ENCODE measurements at regions not wholly inside any gene's neighbourhood (a gene's known extent, or its start where the extent isn't known, plus 50 kb on each side); places are given as distances from the start of the nearest gene placed in this dataset.
"Not testable (repeated sequence)": the region's sequence is repeated elsewhere in the genome, so short reads cannot be mapped to it uniquely, and the experiment has no call there.

DNA sequence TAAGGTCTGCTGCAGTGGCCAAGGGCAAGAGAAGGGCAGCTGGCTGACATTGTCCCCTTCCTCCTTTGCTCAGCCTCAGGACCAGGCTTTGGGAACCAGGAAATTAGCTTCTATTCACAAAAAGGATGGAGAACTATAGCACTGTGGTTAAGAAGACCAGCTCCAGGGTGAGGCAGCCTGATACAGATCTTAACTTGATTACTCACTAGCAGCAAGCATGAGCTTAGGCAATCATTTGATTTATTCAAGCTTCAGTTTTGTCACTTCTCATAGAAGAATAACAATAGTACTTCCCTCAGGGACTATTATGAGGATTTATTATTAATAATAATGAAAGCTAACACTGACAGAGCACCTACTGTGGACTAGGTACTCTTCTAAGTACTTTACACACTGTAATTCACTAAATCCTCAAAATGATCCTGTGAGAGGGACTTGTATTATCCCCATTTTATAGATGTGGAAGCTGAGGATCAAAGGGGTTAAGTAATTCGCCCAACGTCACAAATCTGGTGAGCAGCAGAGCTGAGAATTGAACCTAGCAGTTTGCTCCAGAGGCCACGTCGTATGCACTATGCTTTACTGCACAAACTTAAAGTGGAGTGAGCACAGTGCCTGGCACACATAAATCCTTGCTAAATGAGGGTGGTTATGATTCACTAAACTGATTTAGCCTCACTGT, 130.4 kb upstream of the PAK3 start:
- no peak for DNase-seq (ENCODE audit: low spot score)

DNA sequence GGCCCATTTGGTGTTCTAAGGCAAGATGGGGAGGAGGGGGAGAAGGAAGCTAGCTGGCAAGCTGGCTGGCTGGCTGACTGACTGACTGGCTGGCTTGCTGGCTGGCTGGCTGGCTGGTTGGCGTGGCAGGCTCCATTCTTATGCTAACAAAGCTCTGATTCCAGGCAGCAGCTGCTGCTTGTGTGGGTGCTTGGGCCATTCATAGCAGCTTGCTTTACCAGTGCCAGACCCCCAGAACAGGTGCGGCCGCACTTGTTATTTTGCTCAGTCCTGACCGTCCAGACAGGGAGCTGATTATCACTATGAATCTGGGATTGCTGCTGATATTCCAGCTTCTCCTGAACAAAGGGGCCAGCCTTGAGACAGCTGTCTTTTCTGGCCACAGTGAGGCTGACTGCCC, 131.2 kb upstream of the PAK3 start:
- DNase-seq (ENCODE audit: low spot score) = no peak

DNA sequence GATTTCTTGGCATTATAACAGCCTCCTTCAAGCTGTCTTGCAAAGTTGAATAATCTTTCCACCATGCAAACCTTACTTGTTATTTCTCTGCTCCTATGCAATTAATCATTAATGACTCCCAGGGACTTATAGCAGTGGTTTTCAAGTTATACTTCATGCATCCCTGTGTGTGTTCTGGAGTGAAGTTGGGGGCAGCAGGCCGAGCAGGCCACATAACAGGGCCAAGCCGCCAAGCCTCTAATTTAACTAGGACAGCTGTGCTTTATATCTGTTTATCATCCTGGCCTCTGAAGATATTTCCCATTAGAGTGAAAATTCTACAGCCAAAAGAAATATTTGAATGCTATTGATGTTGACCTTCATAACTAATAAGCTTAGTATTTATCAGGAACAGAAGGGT, 133.5 kb upstream of the PAK3 start:
- no peak for DNase-seq (ENCODE audit: low spot score)

DNA sequence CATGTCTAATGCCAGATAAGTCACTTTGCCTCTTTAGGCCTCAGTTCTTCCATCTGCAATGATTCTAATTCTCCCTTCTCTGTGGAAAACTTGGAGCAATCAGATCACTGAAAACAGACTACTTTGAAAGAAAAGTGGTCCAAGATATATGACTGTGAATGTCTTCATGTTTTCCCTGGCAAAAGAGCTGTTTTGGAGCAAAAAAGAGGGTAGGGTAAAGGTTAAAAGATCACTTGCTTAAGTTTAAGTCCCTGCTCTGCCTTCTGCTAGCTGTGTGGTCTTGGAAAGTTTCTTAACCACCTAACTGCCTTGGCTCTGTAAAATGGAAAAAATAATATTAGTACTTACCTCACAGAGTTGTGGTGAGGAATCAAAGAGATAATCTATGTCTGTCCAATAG, 140.3 kb upstream of the PAK3 start:
- no peak for DNase-seq (ENCODE audit: low spot score)

DNA sequence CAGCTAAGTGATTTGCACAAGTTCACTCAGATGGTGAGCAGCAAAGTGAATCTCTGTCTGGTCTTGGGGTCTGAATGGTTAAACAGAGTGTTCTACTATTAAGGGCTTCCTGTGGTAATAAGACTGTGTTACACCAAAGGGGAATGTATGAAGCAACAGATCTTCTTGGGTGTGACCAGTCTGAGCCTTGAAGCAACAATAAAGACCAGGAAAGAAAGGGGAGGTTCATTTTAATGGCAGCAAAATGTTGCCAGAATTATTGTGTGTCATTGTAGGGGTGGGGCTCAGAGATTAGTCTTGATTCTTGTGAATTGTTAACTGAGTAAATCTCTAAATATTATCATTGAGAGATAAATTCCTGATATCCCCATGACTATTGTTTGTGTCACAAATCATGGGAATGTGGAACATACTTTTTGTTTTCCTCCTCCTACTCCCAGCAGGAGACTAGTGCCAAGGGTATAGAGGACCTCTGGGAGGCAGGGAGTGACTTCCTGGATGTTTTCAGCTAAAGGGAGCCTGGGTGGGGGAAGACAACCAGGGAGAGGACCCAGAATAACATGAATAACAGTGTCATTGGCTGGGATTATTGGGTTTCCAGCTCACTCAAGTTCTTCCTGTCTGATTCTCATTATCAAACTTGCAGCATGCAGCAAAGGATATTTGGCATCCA, 141.4 kb upstream of the PAK3 start:
- DNase-seq (ENCODE audit: low spot score) = no peak

DNA sequence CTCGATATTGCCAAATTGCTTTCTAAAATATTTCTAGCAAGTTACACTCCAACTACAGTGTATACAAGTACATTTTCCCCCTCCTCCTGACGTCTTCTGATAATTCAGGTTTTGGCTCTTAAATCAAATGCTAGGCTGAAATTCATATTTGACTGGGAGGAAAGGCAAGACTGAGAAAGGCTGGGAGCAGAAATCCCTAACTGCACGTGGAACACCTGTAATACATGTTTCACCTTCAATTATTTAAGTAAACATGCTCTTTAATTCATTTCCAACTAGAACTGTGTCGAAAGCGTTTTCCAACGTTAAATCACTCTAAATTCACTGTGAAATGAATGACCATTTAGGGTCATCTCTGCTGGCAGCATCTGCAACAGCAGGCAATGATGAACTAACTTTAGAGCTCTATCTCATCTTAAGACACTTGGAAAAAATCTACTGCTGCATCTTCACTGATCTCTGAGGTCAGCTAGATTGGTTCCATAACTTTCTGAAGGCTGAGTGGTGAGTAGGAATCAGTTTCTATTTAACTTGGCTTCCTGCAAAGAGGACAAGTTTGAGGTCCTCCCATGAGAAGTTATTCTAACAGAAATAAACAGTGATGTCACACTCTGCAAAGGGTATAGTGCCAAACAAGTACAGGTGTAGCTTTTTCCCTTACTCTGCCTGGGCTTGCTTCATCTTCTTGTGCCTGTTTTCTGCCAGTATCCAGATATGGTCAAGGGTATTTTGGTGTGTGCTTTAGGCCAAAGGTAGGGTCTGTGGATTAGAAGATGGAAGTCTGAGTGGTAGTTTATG, 144.3 kb upstream of the PAK3 start:
- no peak for DNase-seq (ENCODE audit: low spot score)

DNA sequence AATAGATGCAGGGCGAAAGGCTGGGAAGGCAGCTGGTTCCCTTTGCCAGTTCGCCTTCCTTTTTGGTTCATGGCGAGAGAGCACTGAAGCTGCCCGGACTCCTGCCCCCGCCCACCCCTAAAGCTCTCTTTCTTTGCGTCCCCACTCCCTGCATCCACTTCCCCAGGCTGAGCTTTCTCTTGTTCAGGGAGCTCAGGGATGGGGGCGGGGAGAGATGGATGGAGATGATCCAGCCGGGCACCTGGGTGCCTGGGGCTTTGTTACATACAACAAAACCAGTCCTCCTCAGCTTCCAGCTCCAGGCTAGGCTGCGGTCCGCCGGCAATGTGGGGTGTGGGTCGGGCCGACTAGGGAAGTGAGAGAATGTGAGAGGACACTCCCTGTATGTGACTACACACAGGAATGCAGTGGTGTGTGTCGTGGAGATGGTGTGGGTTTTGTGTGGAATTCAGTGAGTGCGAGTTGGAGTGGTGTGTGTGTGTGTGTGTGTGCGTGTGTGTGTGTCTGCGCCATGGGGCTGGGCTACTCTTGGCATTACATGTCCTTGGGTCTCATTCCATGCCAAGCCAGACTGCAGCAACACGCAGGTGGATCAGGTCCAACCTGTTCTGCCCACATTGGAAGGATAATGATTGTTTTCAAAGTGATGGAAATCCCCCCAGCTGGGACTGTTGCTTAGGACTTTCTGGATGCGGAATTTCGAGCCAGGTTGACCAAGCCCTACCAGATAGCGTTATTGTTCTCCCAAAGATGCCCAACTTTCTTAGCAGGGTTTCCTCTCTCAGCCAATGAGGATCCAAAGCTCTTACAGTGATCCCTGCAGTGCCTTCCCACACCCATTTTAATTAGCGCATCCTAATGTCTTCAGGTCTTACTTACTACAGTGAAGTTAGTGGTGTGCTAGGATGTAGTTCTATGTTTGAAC, 149.4 kb upstream of the CHRDL1 start:
- no peak for DNase-seq (ENCODE audit: low spot score)

DNA sequence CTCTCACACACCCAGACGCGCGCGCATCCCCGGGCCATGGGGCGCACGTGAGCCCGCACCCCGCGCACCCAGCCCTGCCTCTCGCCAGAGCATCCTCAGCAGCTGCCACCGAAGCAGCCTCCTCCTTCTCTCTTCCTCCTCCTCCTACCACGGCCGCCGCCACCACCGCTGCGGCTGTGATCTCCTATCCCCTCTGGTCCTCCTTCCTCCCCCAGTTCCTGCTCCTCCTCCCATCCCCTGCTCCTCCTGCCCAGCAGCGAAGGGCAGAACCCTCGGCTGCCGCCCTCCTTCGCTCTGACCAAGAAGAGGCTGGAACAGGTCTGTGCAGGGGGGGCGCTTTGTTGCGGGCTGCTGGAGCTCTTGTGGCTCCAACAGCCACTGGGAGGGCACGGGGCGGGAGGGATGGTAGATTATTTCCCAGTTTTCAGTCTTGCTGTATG, 148.7 kb upstream of the CHRDL1 start:
- no peak for DNase-seq (ENCODE audit: low spot score)

DNA sequence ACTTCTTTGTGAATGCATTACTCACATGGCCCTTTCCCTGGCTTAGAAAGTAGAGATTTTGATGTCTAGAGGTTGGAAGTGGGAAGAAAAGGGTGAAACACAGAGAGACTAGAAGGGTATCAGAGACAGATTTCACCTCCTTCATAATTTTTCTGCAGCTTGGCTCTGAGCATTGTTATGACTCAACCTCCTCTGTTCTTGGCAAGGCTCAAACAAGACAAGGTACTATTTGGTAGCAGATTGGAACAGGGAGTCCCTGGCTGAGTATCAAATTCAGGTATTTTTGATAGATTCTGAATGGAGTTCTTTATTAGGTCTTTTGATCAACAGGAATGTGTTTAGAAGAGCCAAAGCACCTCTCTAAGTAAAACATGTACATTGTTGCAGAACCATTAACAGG, 146.3 kb upstream of the CHRDL1 start:
- no peak for DNase-seq (ENCODE audit: low spot score)

DNA sequence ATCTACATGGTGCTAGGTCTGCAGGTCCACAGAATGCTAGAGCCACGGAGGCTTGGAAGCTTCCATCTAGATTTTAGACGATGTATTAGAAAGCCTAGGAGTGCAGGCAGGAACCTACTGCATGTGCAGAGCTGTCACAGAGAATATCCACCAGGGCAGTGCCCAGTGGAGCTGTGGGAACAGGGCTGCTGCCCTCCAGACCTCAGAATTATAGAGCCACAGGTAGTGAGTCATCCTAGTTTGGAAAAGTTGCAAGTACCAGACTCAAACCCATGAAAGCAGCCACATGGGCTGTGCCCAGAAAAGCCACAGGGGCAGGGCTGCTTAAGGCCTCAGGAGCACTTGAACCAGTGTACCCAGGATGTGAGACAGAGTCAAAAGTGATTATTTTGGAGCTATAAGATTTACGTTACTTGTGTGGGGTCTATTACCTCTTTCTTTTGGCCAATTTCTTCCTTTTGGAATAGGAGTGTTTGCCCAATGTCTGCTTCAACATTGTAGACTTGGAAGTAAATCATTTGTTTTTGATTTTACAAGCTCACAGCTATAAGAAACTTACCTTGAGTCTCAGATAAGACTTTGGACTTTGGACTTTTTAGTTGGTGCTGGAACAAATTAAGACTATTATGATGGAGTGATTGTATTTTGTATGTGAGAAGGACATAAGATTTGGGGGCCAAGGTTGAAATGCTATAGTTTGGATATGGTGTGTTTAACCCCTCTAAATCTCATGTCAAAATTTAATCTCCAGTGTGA, 143.5 kb upstream of the CHRDL1 start:
- DNase-seq (ENCODE audit: low spot score) = no peak

DNA sequence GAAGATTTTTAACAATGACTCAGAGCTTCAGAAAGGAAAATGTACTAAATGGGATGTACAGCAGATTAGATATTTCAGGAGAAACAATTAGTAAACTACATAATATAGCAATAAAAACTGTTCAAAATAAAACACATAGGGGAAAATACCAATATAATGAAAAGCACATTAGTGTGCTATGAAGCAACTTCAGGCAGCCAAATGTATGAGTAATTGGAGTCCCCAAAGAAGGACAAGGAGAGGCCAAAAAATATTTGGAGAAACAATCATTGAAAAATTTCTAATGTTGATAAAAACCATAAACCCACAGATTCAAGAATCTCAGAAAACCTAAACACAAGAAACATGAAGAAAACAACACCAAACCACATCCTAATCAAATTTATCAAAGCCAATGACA, 129.3 kb upstream of the CHRDL1 start:
- DNase-seq (ENCODE audit: low spot score) = no peak

DNA sequence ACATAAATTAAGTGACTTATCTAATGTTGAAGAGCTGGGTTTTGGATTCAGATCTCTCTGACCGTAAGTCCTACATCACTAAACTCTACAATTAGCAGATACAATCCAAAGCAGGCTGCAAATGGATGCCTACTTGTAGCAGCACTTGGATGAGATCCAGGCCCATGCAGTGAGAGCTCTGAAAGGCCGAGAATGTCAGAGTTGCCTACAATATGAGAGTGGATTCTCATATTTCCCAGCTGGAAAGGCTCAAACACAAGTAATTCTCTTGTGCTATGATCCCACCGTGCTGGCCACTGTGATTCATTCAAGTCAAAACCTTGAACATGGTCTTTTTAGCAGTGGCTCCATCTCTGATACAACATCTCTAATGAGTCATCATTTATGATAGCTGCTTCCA, 125.4 kb upstream of the CHRDL1 start:
- DNase-seq (ENCODE audit: low spot score) = no peak

DNA sequence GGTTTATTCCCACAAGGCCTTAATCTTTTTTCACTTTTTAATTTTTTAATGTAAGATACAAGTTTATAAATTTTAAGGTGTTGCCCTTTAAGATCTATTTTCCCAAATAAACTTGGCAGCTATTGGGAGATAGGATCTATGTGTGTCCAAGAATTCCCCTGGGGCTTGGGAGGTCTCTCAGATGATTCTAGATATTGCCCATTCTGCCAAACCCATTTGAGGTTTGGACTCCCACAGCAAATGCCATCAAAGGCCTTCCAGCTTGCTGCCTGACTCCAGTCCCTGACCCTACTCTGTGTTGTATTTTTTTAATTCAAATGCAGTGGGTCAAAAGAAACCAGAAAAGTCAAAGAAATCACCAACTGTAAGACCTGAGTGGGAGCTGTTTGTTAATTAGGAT, 120.0 kb upstream of the CHRDL1 start:
- no peak for DNase-seq (ENCODE audit: low spot score)

DNA sequence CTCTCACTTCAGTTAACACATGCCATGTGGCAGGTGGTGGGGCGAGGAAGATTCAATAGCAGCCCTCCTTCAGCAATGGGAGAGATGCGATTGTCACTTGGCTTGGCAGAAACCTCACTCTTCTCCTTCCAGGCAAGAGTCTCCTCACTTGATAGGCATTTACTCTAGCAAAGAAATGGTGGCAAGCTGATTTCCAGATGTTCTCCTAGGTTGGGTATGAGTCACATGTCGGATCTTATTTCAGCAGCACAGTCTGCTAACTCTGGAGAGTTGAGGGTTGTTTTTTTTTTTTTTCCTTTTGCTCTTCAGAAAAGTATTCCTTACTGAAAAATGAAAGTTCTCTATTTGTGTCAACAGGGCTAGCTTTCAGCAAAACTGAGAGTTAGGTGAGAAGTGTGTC, 119.5 kb upstream of the CHRDL1 start:
- no peak for DNase-seq (ENCODE audit: low spot score)

DNA sequence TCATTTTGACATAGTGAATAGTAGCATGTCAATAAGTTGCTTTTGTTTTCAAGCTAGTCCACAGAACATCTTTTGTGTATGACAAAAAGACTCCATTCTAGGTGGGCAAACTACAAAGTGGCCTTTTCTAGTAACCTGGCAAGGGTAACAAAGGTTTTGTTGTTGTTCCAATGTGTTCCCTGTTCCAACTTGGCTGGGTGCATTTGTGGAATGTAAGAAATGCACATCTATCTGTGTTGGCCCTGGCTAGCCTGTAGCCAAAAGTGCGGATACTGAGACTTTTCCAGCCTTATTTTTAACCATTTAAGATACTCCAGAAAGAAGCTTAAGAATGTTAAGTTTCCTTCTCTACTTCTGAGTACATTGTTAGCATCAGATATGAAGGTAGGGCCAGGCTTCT, 118.7 kb upstream of the CHRDL1 start:
- no peak for DNase-seq (ENCODE audit: low spot score)

DNA sequence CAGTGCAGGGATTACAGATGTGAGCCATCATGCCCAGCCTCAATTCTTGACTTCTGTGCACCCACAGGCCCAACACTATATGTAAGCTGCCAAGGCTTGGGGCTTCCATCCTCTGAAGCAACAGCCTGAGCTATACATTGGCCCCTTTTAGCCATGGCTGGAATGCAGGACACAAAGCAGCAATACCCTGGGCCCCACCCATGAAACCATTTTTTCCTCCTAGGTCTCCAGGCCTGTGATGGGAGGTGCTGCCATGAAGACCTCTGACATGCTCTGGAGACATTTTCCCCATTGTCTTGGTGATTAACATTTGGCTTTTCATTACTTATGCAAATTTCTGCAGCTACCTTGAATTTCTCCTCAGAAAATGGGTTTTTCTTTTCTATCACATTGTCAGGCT, 109.1 kb upstream of the CHRDL1 start:
- not testable (repeated sequence) for DNase-seq (ENCODE audit: low spot score)

DNA sequence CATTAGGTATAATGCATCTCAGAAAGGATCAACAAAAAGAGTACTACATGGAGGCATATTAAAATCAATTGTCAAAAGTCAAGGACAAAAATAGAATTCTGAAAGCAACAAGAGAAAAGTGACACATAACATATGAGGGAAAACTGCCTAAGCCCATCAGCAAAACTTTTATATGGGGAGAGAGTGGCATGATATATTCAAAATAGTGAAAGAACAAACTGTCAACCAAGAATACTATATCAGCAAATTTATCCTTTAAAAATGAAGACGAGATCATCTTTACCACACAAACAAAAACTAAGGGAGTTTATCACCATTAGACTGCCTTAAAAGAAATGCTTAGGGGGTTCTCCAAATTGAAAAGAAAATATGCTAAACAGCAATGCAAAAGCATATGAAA, 86.4 kb upstream of the CHRDL1 start:
- DNase-seq (ENCODE audit: low spot score) = no peak

DNA sequence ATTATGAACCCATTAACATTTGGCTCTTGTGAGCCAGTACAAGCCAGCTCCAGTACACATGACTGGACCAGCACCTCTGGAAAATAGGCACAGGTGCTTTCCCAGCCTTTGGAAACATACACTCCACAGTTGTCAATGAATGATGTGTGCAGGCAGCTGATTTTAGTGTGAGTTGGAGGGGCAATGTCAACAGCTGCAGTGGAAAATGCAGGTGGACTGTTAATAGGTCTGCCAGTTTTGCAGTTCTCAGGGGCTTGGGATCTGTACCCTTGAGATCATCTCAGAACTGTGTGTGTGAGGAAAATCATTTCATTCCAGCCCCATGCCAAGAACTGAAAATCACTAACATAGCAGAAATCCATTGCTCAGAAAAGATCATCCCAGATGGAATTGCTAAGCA, 81.7 kb upstream of the CHRDL1 start:
- DNase-seq (ENCODE audit: low spot score) = no peak

DNA sequence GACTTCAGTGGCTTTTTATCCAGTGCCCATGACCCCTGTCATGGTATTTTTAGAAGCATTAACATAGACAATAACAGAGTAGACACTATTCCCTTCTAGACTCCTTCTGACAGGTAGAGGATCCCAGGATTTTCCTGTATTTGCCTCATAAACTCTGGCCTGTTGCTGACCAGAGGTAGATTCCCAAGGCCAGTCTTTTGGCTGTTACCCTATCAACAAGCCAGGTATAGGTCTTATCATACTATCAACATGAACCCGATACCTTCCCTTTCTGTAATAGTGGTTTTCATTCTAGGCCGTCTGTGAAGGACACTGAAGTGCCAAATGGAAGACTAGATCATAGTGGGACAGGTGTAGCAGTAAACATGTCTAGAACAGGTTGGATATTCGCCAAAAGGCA, 76.2 kb upstream of the CHRDL1 start:
- no peak for DNase-seq (ENCODE audit: low spot score)

DNA sequence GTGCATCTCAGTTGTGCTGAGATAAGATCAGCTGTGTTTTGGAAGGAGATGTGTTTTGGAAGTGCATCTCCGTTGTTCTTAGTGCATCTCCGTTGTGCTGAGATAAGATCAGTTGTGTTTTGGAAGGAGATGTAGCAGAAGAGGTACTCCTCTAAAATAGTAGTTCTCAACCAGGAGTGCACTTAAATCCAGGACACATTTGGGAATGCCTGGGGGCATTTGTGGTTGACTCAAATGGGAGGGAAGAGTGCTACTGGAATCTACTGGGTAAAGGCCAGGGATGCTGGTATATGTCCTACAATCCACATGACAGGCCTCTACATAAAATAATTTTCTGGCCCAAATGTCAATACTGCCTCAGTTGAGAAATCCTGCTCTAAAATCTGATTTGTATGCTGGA, 70.8 kb upstream of the CHRDL1 start:
- DNase-seq (ENCODE audit: low spot score) = no peak

DNA sequence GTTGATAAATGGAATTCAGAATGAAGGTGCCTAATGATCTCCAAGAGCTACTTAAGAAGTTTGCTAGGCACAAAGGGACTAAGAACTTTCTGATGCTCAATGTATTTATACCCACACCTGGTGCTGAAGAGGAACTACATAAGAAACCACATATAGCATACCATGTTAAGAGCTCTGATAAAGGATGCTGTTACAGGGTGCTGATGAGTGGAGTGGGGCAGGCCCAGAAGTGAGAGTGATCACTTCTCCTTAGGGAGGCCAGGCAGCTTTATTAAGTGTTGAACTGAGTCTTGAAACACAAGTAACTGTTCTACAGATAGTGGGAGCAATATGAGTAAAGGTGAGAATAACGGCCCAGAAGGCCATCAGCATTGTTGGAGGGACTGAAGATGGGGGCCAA, 68.3 kb upstream of the CHRDL1 start:
- no peak for DNase-seq (ENCODE audit: low spot score)

DNA sequence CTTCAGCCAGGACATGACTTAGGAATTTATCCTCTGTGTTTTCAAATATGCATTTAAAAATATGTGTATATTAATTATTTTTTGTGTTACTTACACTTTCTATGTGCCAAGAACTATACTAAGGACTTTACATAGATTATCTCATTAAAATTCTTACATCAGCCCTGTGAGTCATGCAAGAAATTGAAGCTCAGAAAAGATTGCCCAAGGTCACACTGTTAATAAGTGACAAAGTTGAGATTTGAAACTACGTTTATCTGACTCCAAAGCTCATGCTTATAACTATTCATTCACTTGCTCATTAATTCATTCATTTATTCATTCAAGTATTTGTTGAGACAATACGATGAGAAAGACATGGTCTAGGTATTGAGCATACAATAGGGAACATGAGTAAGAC, 62.9 kb upstream of the CHRDL1 start:
- DNase-seq (ENCODE audit: low spot score) = no peak
